Lower leg skin (tissue), 4 donors: ENCODE measurements at regions not wholly inside any gene's neighbourhood (a gene's known extent, or its start where the extent isn't known, plus 50 kb on each side); places are given as distances from the start of the nearest gene placed in this dataset.

Experiments
- DNase-seq, 2 donors: peaks; one replicate each; pipeline ENCODE4 v3.0.0-alpha.2; 2019; ENCODE audit warnings: low spot score in 2 of 2
- H3K4me3 ChIP-seq: fragments of 200-600 bp; sonication (generic); 2 replicates; pipeline ENCODE4 v1.5.1; 2017; ENCODE audit warnings: mild to moderate bottlenecking, low read depth; ENCODE audit not compliant: poor library complexity, severe bottlenecking
- CTCF ChIP-seq, 3 donors: fragments of 450-650 bp; IDR thresholded peaks; one replicate each; pipeline ENCODE4 v1.5.1; 2016; ENCODE audit warnings: antibody characterized with exemption in 3 of 3, mild to moderate bottlenecking in 3 of 3, moderate library complexity in 2 of 3
- POLR2A ChIP-seq, 2 donors: fragments of 450-650 bp; IDR thresholded peaks; one replicate each; pipeline ENCODE4 v1.6.1; 2016 to 2017; ENCODE audit warnings: antibody characterized with exemption in 2 of 2, mild to moderate bottlenecking in 1 of 2, moderate library complexity in 1 of 2
- WGBS, 2 donors: methylation state at CpG; one replicate each; pipeline ENCODE4 v1.1.5; 2018; 5-methylcytosine and 5-hydroxymethylcytosine counted together
- intact Hi-C: fragments of 100-400 bp; cut with DNase I; formaldehyde crosslinking; loops from one replicate; pipeline ENCODE4 v1.15.0; 2023; ENCODE audit warnings: low total_unique reads

GRCh38 chr12:19648591-19648990, 209.3 kb downstream of the AEBP2 start:
- 68 to 78% methylated on average over 3 of the region's 3 CpGs for WGBS, 2 donors
- no peak for TF ChIP-seq POLR2A (IDR thresholded peaks at IDR 0.05)
- no peak for TF ChIP-seq CTCF (IDR thresholded peaks at IDR 0.05)
- no peak overlapping the region for H3K4me3 ChIP-seq
- intact Hi-C loops = no loop called here
- DNase-seq = no peak

GRCh38 chr12:19652386-19652785, 213.1 kb downstream of the AEBP2 start:
- intact Hi-C loops = no loop called here
- no peak for DNase-seq
- 34 to 87% methylated on average over 2 of the region's 2 CpGs for WGBS, 2 donors
- no peak overlapping the region for H3K4me3 ChIP-seq
- TF ChIP-seq POLR2A (IDR thresholded peaks at IDR 0.05) (no peak), CTCF (IDR thresholded peaks at IDR 0.05) (no peak)

GRCh38 chr12:19654650-19655376, 215.5 kb downstream of the AEBP2 start:
- no peak for TF ChIP-seq POLR2A (IDR thresholded peaks at IDR 0.05)
- no peak for TF ChIP-seq CTCF (IDR thresholded peaks at IDR 0.05)

GRCh38 chr12:19657118-19657731, 217.9 kb downstream of the AEBP2 start:
- 88 to 90% methylated on average over 3 of the region's 3 CpGs for WGBS, 2 donors
- TF ChIP-seq CTCF (IDR thresholded peaks at IDR 0.05) = no peak
- no peak for TF ChIP-seq POLR2A (IDR thresholded peaks at IDR 0.05)
- no peak overlapping the region for H3K4me3 ChIP-seq
- DNase-seq = no peak
- intact Hi-C loops = no loop called here

More at GRCh38 chr12:19654650-19655376, 215.5 kb downstream of the AEBP2 start:
- 65 to 68% methylated on average over 5 of the region's 5 CpGs for WGBS, 2 donors
- intact Hi-C loops = no loop called here
- no peak overlapping the region for H3K4me3 ChIP-seq
- DNase-seq = no peak

GRCh38 chr12:19657732-19658130, 218.4 kb downstream of the AEBP2 start:
- DNase-seq = no peak
- intact Hi-C loops = no loop called here
- WGBS, 2 donors = 96 to 97% methylated on average over 2 of the region's 2 CpGs
- TF ChIP-seq POLR2A (IDR thresholded peaks at IDR 0.05) (no peak), CTCF (IDR thresholded peaks at IDR 0.05) (no peak)
- no peak overlapping the region for H3K4me3 ChIP-seq
